KMS-11 (cell line): ENCODE measurements at regions not wholly inside any gene's neighbourhood (a gene's known extent, or its start where the extent isn't known, plus 50 kb on each side); places are given as distances from the start of the nearest gene placed in this dataset.

Experiments used
- H2AFZ ChIP-seq: fragments of 200-600 bp; sonication (generic); 2 replicates; pipeline ENCODE4 v1.6.1; 2016; ENCODE audit warnings: antibody characterized with exemption, mixed run types, low read depth
- H3K27ac ChIP-seq: fragments of 200-600 bp; sonication (generic); 2 replicates; pipeline ENCODE4 v1.6.1; 2016; ENCODE audit warnings: mild to moderate bottlenecking, mixed run types
- H3K27me3 ChIP-seq: fragments of 200-600 bp; sonication (generic); 2 replicates; pipeline ENCODE4 v1.6.1; 2017; ENCODE audit warnings: mild to moderate bottlenecking, low read depth, mixed run types, moderate library complexity; ENCODE audit not compliant: insufficient read depth
- H3K36me3 ChIP-seq: fragments of 200-600 bp; sonication (generic); 2 replicates; pipeline ENCODE4 v1.6.1; 2017; ENCODE audit warnings: mild to moderate bottlenecking, mixed run types; ENCODE audit not compliant: insufficient read depth
- H3K4me1 ChIP-seq: fragments of 200-600 bp; sonication (generic); 2 replicates; pipeline ENCODE4 v1.6.1; 2016; ENCODE audit warnings: mild to moderate bottlenecking, low read depth, mixed run types; ENCODE audit not compliant: poor library complexity, severe bottlenecking
- H3K4me2 ChIP-seq: fragments of 200-600 bp; sonication (generic); 2 replicates; pipeline ENCODE4 v1.7.0; 2016; ENCODE audit warnings: mild to moderate bottlenecking, mixed run types
- H3K4me3 ChIP-seq: fragments of 200-600 bp; sonication (generic); IDR thresholded peaks from 2 replicates; pipeline ENCODE4 v1.6.1; 2017; ENCODE audit warnings: low read depth, low read length, mixed read lengths; ENCODE audit not compliant: insufficient read depth
- H3K79me2 ChIP-seq: fragments of 200-600 bp; sonication (generic); 2 replicates; pipeline ENCODE4 v1.6.1; 2016; ENCODE audit warnings: low read depth, mixed run types; ENCODE audit not compliant: insufficient read depth
- H3K9ac ChIP-seq: fragments of 200-600 bp; sonication (generic); 2 replicates; pipeline ENCODE4 v1.6.1; 2016; ENCODE audit warnings: mild to moderate bottlenecking, mixed run types
- H4K20me1 ChIP-seq: fragments of 200-600 bp; sonication (generic); 2 replicates; pipeline ENCODE4 v1.6.1; 2016; ENCODE audit warnings: mild to moderate bottlenecking, mixed run types; ENCODE audit not compliant: insufficient read depth
- CTCF ChIP-seq: fragments of 200-600 bp; sonication (generic); conservative IDR thresholded peaks from 2 replicates; pipeline ENCODE4 v1.6.1; 2017; ENCODE audit warnings: low read depth, mild to moderate bottlenecking, antibody characterized with exemption, low read length, moderate library complexity, mixed read lengths

GRCh38 chr1:220339581-220339980 lies 67.3 kb upstream of the RAB3GAP2 start:
- Histone ChIP-seq H3K79me2 (no peaks in the 10 kb centered on the region), H2AFZ (no peak overlapping the region), H3K27ac (no peak overlapping the region), H3K4me1 (peaks cover 41% of the 10 kb centered on the region), H3K4me3 (no peak overlapping the region), H4K20me1 (no peaks in the 10 kb centered on the region), H3K4me2 (no peak overlapping the region), H3K27me3 (no peaks in the 10 kb centered on the region), H3K9ac (no peak overlapping the region), H3K36me3 (no peaks in the 10 kb centered on the region)
- TF ChIP-seq CTCF, result no peak

- H2AFZ ChIP-seq, result no peak overlapping the region
- no peak overlapping the region for H3K4me3 ChIP-seq
- H3K4me1 ChIP-seq, result peaks cover 41% of the 10 kb centered on the region
- H4K20me1 ChIP-seq, result no peaks in the 10 kb centered on the region
- no peak overlapping the region for H3K27ac ChIP-seq
- H3K36me3 ChIP-seq, result no peaks in the 10 kb centered on the region
- H3K79me2 ChIP-seq, result no peaks in the 10 kb centered on the region
- no peak for TF ChIP-seq CTCF
- no peak overlapping the region for H3K9ac ChIP-seq
- no peaks in the 10 kb centered on the region for H3K27me3 ChIP-seq
- no peak overlapping the region for H3K4me2 ChIP-seq
Observed at GRCh38 chr1:220338759-220339158, 66.5 kb upstream of the RAB3GAP2 start.

GRCh38 chr1:220336391-220337031 lies 64.3 kb upstream of the RAB3GAP2 start:
- H2AFZ ChIP-seq, result peak overlapping the region; percentile 4; the same call in 1 of the 2 replicates
- H3K9ac ChIP-seq, result no peak overlapping the region
- H3K4me3 ChIP-seq, result no peak overlapping the region
- H3K36me3 ChIP-seq, result no peaks in the 10 kb centered on the region
- peak overlapping the region; percentile 57 for H3K4me2 ChIP-seq
- H4K20me1 ChIP-seq, result no peaks in the 10 kb centered on the region
- no peaks in the 10 kb centered on the region for H3K79me2 ChIP-seq
- H3K27ac ChIP-seq, result peak overlapping the region; percentile 51
- H3K27me3 ChIP-seq, result no peaks in the 10 kb centered on the region
- no peak for TF ChIP-seq CTCF
- peaks cover 48% of the 10 kb centered on the region for H3K4me1 ChIP-seq

GRCh38 chr1:220335668-220336067 lies 63.4 kb upstream of the RAB3GAP2 start:
- Histone ChIP-seq H4K20me1 (no peaks in the 10 kb centered on the region), H3K4me1 (peaks cover 53% of the 10 kb centered on the region), H3K4me3 (no peak overlapping the region), H3K27me3 (no peaks in the 10 kb centered on the region), H3K27ac (peak overlapping the region; percentile 51), H3K79me2 (no peaks in the 10 kb centered on the region), H3K9ac (no peak overlapping the region), H2AFZ (peak overlapping the region; percentile 4; the same call in 1 of the 2 replicates), H3K36me3 (no peaks in the 10 kb centered on the region), H3K4me2 (peak overlapping the region; percentile 57)
- no peak for TF ChIP-seq CTCF
